ENCODE measurements at regions not wholly inside any gene's neighbourhood (a gene's known extent, or its start where the extent isn't known, plus 50 kb on each side); places are given as distances from the start of the nearest gene placed in this dataset.

- DNase-seq (ENCODE audit: low read depth in 2 of 2), result no peak
- no peaks in the 10 kb centered on the region for H3K79me2 ChIP-seq (ENCODE audit: control insufficient read depth, insufficient read depth, low read length)
- no peak overlapping the region for H3K27ac ChIP-seq (ENCODE audit: insufficient read depth, low read length)
- H2AFZ ChIP-seq (ENCODE audit: low read length), result no peak overlapping the region
- no peak overlapping the region for H3K4me2 ChIP-seq (ENCODE audit: extremely low read depth, insufficient read depth, low read length)
- H3K9me3 ChIP-seq (ENCODE audit: control insufficient read depth, insufficient read depth, low read depth, low read length), result no peaks in the 10 kb centered on the region
- H3K36me3 ChIP-seq (ENCODE audit: control insufficient read depth, insufficient read depth, low read length), result no peaks in the 10 kb centered on the region
- H3K9ac ChIP-seq (ENCODE audit: insufficient read depth, low read length), result no peak overlapping the region
- no peaks in the 10 kb centered on the region for H4K20me1 ChIP-seq (ENCODE audit: control insufficient read depth, extremely low read depth, insufficient read depth, low read length)
- H3K4me3 ChIP-seq (replicated peaks in 1 of 4; ENCODE audit: control extremely low read depth in 1 of 4, insufficient read depth in 1 of 4, low read depth in 3 of 4, low read length in 4 of 4), result no peak overlapping the region
- no peaks in the 10 kb centered on the region for H3K27me3 ChIP-seq (ENCODE audit: control insufficient read depth, insufficient read depth, low read length)
- no peaks in the 10 kb centered on the region for H3K4me1 ChIP-seq (ENCODE audit: control insufficient read depth, extremely low read depth, insufficient read depth, low read length)
- TF ChIP-seq CTCF (conservative IDR thresholded peaks at IDR 0.05 in 1 of 2, IDR thresholded peaks at IDR 0.05 in 1 of 2; ENCODE audit: low read depth in 1 of 2, low read length in 2 of 2), result no peak
- no peak for TF ChIP-seq EZH2 (IDR thresholded peaks at IDR 0.05; ENCODE audit: low read length, missing control alignments)
Measured at GRCh38 chr12:116399055-116399454, 121.6 kb upstream of the MED13L start.

- H4K20me1 ChIP-seq (ENCODE audit: control insufficient read depth, extremely low read depth, insufficient read depth, low read length), result no peaks in the 10 kb centered on the region
- no peaks in the 10 kb centered on the region for H3K27me3 ChIP-seq (ENCODE audit: control insufficient read depth, insufficient read depth, low read length)
- H3K4me2 ChIP-seq (ENCODE audit: extremely low read depth, insufficient read depth, low read length), result no peak overlapping the region
- H3K79me2 ChIP-seq (ENCODE audit: control insufficient read depth, insufficient read depth, low read length), result no peaks in the 10 kb centered on the region
- H3K4me1 ChIP-seq (ENCODE audit: control insufficient read depth, extremely low read depth, insufficient read depth, low read length), result no peaks in the 10 kb centered on the region
- H3K9ac ChIP-seq (ENCODE audit: insufficient read depth, low read length), result no peak overlapping the region
- no peak overlapping the region for H2AFZ ChIP-seq (ENCODE audit: low read length)
- DNase-seq (ENCODE audit: low read depth in 2 of 2), result no peak
- no peaks in the 10 kb centered on the region for H3K9me3 ChIP-seq (ENCODE audit: control insufficient read depth, insufficient read depth, low read depth, low read length)
- H3K4me3 ChIP-seq (replicated peaks in 1 of 4; ENCODE audit: control extremely low read depth in 1 of 4, insufficient read depth in 1 of 4, low read depth in 3 of 4, low read length in 4 of 4), result no peak overlapping the region
- no peaks in the 10 kb centered on the region for H3K36me3 ChIP-seq (ENCODE audit: control insufficient read depth, insufficient read depth, low read length)
- TF ChIP-seq EZH2 (IDR thresholded peaks at IDR 0.05; ENCODE audit: low read length, missing control alignments), result no peak
- no peak for TF ChIP-seq CTCF (conservative IDR thresholded peaks at IDR 0.05 in 1 of 2, IDR thresholded peaks at IDR 0.05 in 1 of 2; ENCODE audit: low read depth in 1 of 2, low read length in 2 of 2)
- no peak overlapping the region for H3K27ac ChIP-seq (ENCODE audit: insufficient read depth, low read length)
Measured at GRCh38 chr12:116400636-116401372, 123.3 kb upstream of the MED13L start.

GRCh38 chr12:116401565-116401964, 124.1 kb upstream of the MED13L start:
- Histone ChIP-seq H3K9ac (ENCODE audit: insufficient read depth, low read length) (no peak overlapping the region), H3K4me2 (ENCODE audit: extremely low read depth, insufficient read depth, low read length) (no peak overlapping the region), H3K9me3 (ENCODE audit: control insufficient read depth, insufficient read depth, low read depth, low read length) (no peaks in the 10 kb centered on the region), H3K79me2 (ENCODE audit: control insufficient read depth, insufficient read depth, low read length) (no peaks in the 10 kb centered on the region), H3K27ac (ENCODE audit: insufficient read depth, low read length) (no peak overlapping the region), H3K27me3 (ENCODE audit: control insufficient read depth, insufficient read depth, low read length) (no peaks in the 10 kb centered on the region), H3K4me1 (ENCODE audit: control insufficient read depth, extremely low read depth, insufficient read depth, low read length) (no peaks in the 10 kb centered on the region), H3K36me3 (ENCODE audit: control insufficient read depth, insufficient read depth, low read length) (no peaks in the 10 kb centered on the region), H2AFZ (ENCODE audit: low read length) (no peak overlapping the region), H4K20me1 (ENCODE audit: control insufficient read depth, extremely low read depth, insufficient read depth, low read length) (no peaks in the 10 kb centered on the region), H3K4me3 (replicated peaks in 1 of 4; ENCODE audit: control extremely low read depth in 1 of 4, insufficient read depth in 1 of 4, low read depth in 3 of 4, low read length in 4 of 4) (no peak overlapping the region)
- no peak for DNase-seq (ENCODE audit: low read depth in 2 of 2)
- no peak for TF ChIP-seq EZH2 (IDR thresholded peaks at IDR 0.05; ENCODE audit: low read length, missing control alignments)
- TF ChIP-seq CTCF (conservative IDR thresholded peaks at IDR 0.05 in 1 of 2, IDR thresholded peaks at IDR 0.05 in 1 of 2; ENCODE audit: low read depth in 1 of 2, low read length in 2 of 2), result no peak

All from fibroblast of lung (primary cell).